H9 (cell line): ENCODE measurements at regions not wholly inside any gene's neighbourhood (a gene's known extent, or its start where the extent isn't known, plus 50 kb on each side); places are given as distances from the start of the nearest gene placed in this dataset.

Experiments
- DNase-seq: peaks from one replicate; pipeline ENCODE4 v3.0.0-alpha.2; 2017
- H2AFZ ChIP-seq: one replicate; pipeline ENCODE4 v1.6.1; 2013; ENCODE audit warnings: mild to moderate bottlenecking, low read length, control low read depth, moderate library complexity
- H2AK5ac ChIP-seq: 2 replicates; pipeline ENCODE4 v1.6.1; 2013; ENCODE audit warnings: low read length, control low read depth, mixed read lengths; ENCODE audit not compliant: insufficient read length
- H2BK120ac ChIP-seq: one replicate; pipeline ENCODE4 v1.6.1; 2013; ENCODE audit warnings: low read depth, mild to moderate bottlenecking, low read length, control low read depth, inconsistent platforms; ENCODE audit not compliant: poor library complexity, severe bottlenecking
- H2BK12ac ChIP-seq: 2 replicates; pipeline ENCODE4 v1.6.1; 2013; ENCODE audit warnings: low read length, control low read depth, mixed read lengths, low read depth; ENCODE audit not compliant: insufficient read length
- H2BK15ac ChIP-seq: 2 replicates; pipeline ENCODE4 v1.6.1; 2013; ENCODE audit warnings: low read depth, low read length, control low read depth
- H2BK20ac ChIP-seq: one replicate; pipeline ENCODE4 v1.6.1; 2013; ENCODE audit warnings: low read depth, mild to moderate bottlenecking, low read length, control low read depth, inconsistent platforms; ENCODE audit not compliant: poor library complexity, severe bottlenecking
- H2BK5ac ChIP-seq: 2 replicates; pipeline ENCODE4 v1.6.1; 2013; ENCODE audit warnings: low read length, control low read depth, mixed read lengths; ENCODE audit not compliant: insufficient read length
- H3K14ac ChIP-seq: 2 replicates; pipeline ENCODE4 v1.6.1; 2013; ENCODE audit warnings: low read length, control low read depth; ENCODE audit not compliant: insufficient read depth
- H3K18ac ChIP-seq: 2 replicates; pipeline ENCODE4 v1.6.1; 2013; ENCODE audit warnings: low read depth, mild to moderate bottlenecking, mixed read lengths, low read length, control low read depth; ENCODE audit not compliant: insufficient read length
- H3K23ac ChIP-seq: 2 replicates; pipeline ENCODE4 v1.6.1; 2013; ENCODE audit warnings: low read length, control low read depth, mixed read lengths, low read depth; ENCODE audit not compliant: insufficient read length
- H3K23me2 ChIP-seq: 2 replicates; pipeline ENCODE4 v1.6.1; 2013; ENCODE audit warnings: low read depth, mild to moderate bottlenecking, mixed read lengths, low read length, control low read depth; ENCODE audit not compliant: insufficient read length, poor library complexity, severe bottlenecking
- H3K27ac ChIP-seq: 2 replicates; pipeline ENCODE4 v1.5.1; 2013; ENCODE audit warnings: low read length, control low read depth, mixed read lengths, low read depth; ENCODE audit not compliant: insufficient read length
- H3K27me3 ChIP-seq: 2 replicates; pipeline ENCODE4 v1.6.1; 2013; ENCODE audit warnings: low read length, control low read depth, inconsistent platforms; ENCODE audit not compliant: insufficient read depth
- H3K4ac ChIP-seq: 2 replicates; pipeline ENCODE4 v1.6.1; 2013; ENCODE audit warnings: low read depth, mild to moderate bottlenecking, control low read depth, inconsistent platforms, low read length, moderate library complexity
- H3K4me1 ChIP-seq: 2 replicates; pipeline ENCODE4 v1.6.1; 2013; ENCODE audit warnings: low read length, control low read depth, inconsistent platforms; ENCODE audit not compliant: insufficient read depth
- H3K4me2 ChIP-seq: 2 replicates; pipeline ENCODE4 v1.6.1; 2013; ENCODE audit warnings: low read length, control low read depth, mixed read lengths; ENCODE audit not compliant: insufficient read length, insufficient read depth
- H3K56ac ChIP-seq: 2 replicates; pipeline ENCODE4 v1.6.1; 2013; ENCODE audit warnings: low read depth, mild to moderate bottlenecking, mixed read lengths, low read length, control low read depth; ENCODE audit not compliant: insufficient read length
- H3K79me1 ChIP-seq: 2 replicates; pipeline ENCODE4 v1.6.1; 2013; ENCODE audit warnings: low read depth, mild to moderate bottlenecking, moderate library complexity, low read length, control low read depth, inconsistent platforms; ENCODE audit not compliant: insufficient read depth, poor library complexity, severe bottlenecking
- H3K79me2 ChIP-seq: 2 replicates; pipeline ENCODE4 v1.6.1; 2013; ENCODE audit warnings: low read length, control low read depth, inconsistent platforms; ENCODE audit not compliant: insufficient read depth
- H3K9ac ChIP-seq: 2 replicates; pipeline ENCODE4 v1.6.1; 2013; ENCODE audit warnings: low read length, control low read depth, mixed read lengths; ENCODE audit not compliant: insufficient read length; ENCODE audit errors: extremely low read depth
- H3K9me3 ChIP-seq: one replicate; pipeline ENCODE4 v1.6.1; 2013; ENCODE audit warnings: low read depth, low read length, inconsistent platforms; ENCODE audit not compliant: control insufficient read depth
- H3T11ph ChIP-seq: one replicate; pipeline ENCODE4 v1.6.1; 2013; ENCODE audit warnings: mild to moderate bottlenecking, low read length, control low read depth, inconsistent platforms
- H4K20me1 ChIP-seq: one replicate; pipeline ENCODE4 v1.6.1; 2013; ENCODE audit not compliant: control insufficient read depth, insufficient read length, insufficient read depth
- H4K5ac ChIP-seq: 2 replicates; pipeline ENCODE4 v1.6.1; 2013; ENCODE audit warnings: low read depth, mild to moderate bottlenecking, mixed read lengths, low read length, control low read depth; ENCODE audit not compliant: insufficient read length
- H4K8ac ChIP-seq: replicated peaks from 2 replicates; pipeline ENCODE4 v1.6.1; 2013; ENCODE audit warnings: low read length, control low read depth, mixed read lengths, low read depth; ENCODE audit not compliant: insufficient read length
- H4K91ac ChIP-seq: 2 replicates; pipeline ENCODE4 v1.6.1; 2013; ENCODE audit warnings: low read depth, mild to moderate bottlenecking, moderate library complexity, mixed read lengths, low read length, control low read depth; ENCODE audit not compliant: insufficient read length
- H3K27ac Mint-ChIP-seq, 3 experiments: 2 replicates in 2 of 3; 3 replicates in 1 of 3; pipeline ENCODE4 v1.8.0; 2020 to 2021; ENCODE audit warnings: mixed read lengths in 3 of 3, mild to moderate bottlenecking in 1 of 3, moderate library complexity in 1 of 3
- H3K27me3 Mint-ChIP-seq: 2 replicates; pipeline ENCODE4 v1.8.0; 2021; ENCODE audit warnings: low read depth, mild to moderate bottlenecking, moderate library complexity, mixed read lengths
- H3K36me3 Mint-ChIP-seq, 3 experiments: 2 replicates in 2 of 3; 3 replicates in 1 of 3; pipeline ENCODE4 v1.8.0; 2020 to 2021; ENCODE audit warnings: low read depth in 3 of 3, mixed read lengths in 3 of 3; ENCODE audit not compliant: insufficient read depth in 1 of 3
- H3K4me1 Mint-ChIP-seq, 2 experiments: 2 replicates each; pipeline ENCODE4 v1.8.0; 2020; ENCODE audit warnings: mixed read lengths in 2 of 2
- H3K4me3 Mint-ChIP-seq, 2 experiments: 2 replicates in 1 of 2; 3 replicates in 1 of 2; pipeline ENCODE4 v1.8.0; 2020 to 2021; ENCODE audit warnings: mild to moderate bottlenecking in 2 of 2, mixed read lengths in 2 of 2, moderate library complexity in 1 of 2
- H3K9me3 Mint-ChIP-seq, 2 experiments: 2 replicates in 1 of 2; 3 replicates in 1 of 2; pipeline ENCODE4 v1.8.0; 2020; ENCODE audit warnings: mild to moderate bottlenecking in 2 of 2, mixed read lengths in 2 of 2, moderate library complexity in 1 of 2
- CTCF ChIP-seq: fragments of 200-600 bp; sonication (generic); conservative IDR thresholded peaks from 3 replicates; pipeline ENCODE4 v1.8.0; 2021; ENCODE audit warnings: antibody characterized with exemption, mild to moderate bottlenecking
- WGBS: extraction: QIAGEN DNeasy Blood & Tissue Kit; methylation state at CpG from one replicate; pipeline ENCODE4 v1.1.7; 2013; ENCODE audit warnings: missing lambda C conversion rate, low lambda C conversion rate, mixed read lengths; ENCODE audit not compliant: insufficient read length; ENCODE audit errors: extremely low coverage; 5-methylcytosine and 5-hydroxymethylcytosine counted together

GRCh38 chr4:138405934-138406567 lies 163.9 kb upstream of the SLC7A11 start:
- H3K36me3 Mint-ChIP-seq = no peaks in the 10 kb centered on the region; a peak in 1 of 7 replicates
- H3K18ac ChIP-seq = no peak overlapping the region
- H4K20me1 ChIP-seq = no peaks in the 10 kb centered on the region
- H3K27ac Mint-ChIP-seq = no peak overlapping the region
- H3K23ac ChIP-seq = no peak overlapping the region
- no peak overlapping the region for H2AFZ ChIP-seq
- no peak for TF ChIP-seq CTCF
- H4K8ac ChIP-seq = no peak overlapping the region
- no peak overlapping the region for H3K27ac ChIP-seq
- H3K9me3 Mint-ChIP-seq = no peaks in the 10 kb centered on the region
- H3K79me1 ChIP-seq = no peaks in the 10 kb centered on the region
- no peak overlapping the region for H3K56ac ChIP-seq
- no peaks in the 10 kb centered on the region for H3K23me2 ChIP-seq
- H2BK15ac ChIP-seq = no peak overlapping the region
- no peak overlapping the region for H2BK12ac ChIP-seq
- no peaks in the 10 kb centered on the region for H3K79me2 ChIP-seq
- no peak for DNase-seq
- no peaks in the 10 kb centered on the region for H3K4me1 ChIP-seq
- H2BK120ac ChIP-seq = no peak overlapping the region
- H3K4me3 Mint-ChIP-seq = no peak overlapping the region
- no peak overlapping the region for H3T11ph ChIP-seq
- no peak overlapping the region for H3K14ac ChIP-seq
- no peak overlapping the region for H3K4me2 ChIP-seq
- no peak overlapping the region for H4K5ac ChIP-seq
- H2BK20ac ChIP-seq = no peak overlapping the region
- no peaks in the 10 kb centered on the region for H3K27me3 ChIP-seq
- peaks cover 8% of the 10 kb centered on the region in 2 experiments for H3K4me1 Mint-ChIP-seq
- H3K9ac ChIP-seq = no peak overlapping the region
- no peak overlapping the region for H2BK5ac ChIP-seq
- H2AK5ac ChIP-seq = no peak overlapping the region
- H3K27me3 Mint-ChIP-seq = no peaks in the 10 kb centered on the region; the same call in 1 of the 2 replicates
- no peak overlapping the region for H3K4ac ChIP-seq
- H4K91ac ChIP-seq = no peak overlapping the region
- no peaks in the 10 kb centered on the region for H3K9me3 ChIP-seq
- WGBS = no CpG with 5 or more reads among the region's 1 CpG
